Activated CD8-positive, alpha-beta T cell treated with anti-CD3 and anti-CD28 coated beads for 36 hours (primary cell): ENCODE measurements at regions not wholly inside any gene's neighbourhood (a gene's known extent, or its start where the extent isn't known, plus 50 kb on each side); places are given as distances from the start of the nearest gene placed in this dataset.
"Not testable (repeated sequence)": the region's sequence is repeated elsewhere in the genome, so short reads cannot be mapped to it uniquely, and the experiment has no call there.

ENCODE experiments used
- ATAC-seq: fragments of 200-7000 bp; cut with Tn5 transposase; one replicate; pipeline ENCODE4 v1.10.0; 2021; ENCODE audit warnings: mild to moderate bottlenecking, moderate library complexity
- CTCF ChIA-PET: fragments of 350-600 bp; sonication (Branson Sonifier 250); formaldehyde crosslinking; loops from one replicate; lab custom pipeline; 2021; ENCODE audit warnings: antibody characterized with exemption; lab: Charles Lee
- POLR2A ChIA-PET: fragments of 350-600 bp; sonication (Branson Sonifier 250); formaldehyde crosslinking; loops from one replicate; lab custom pipeline; 2021; ENCODE audit warnings: antibody characterized with exemption; lab: Charles Lee
- DNase-seq: peaks from one replicate; pipeline ENCODE4 v3.0.0-alpha.2; 2020
- H3K27ac Mint-ChIP-seq: one replicate; pipeline ENCODE4 v1.8.0; 2021; ENCODE audit warnings: mild to moderate bottlenecking, mixed read lengths
- H3K27me3 Mint-ChIP-seq: one replicate; pipeline ENCODE4 v1.8.0; 2021; ENCODE audit warnings: mixed read lengths
- H3K36me3 Mint-ChIP-seq: one replicate; pipeline ENCODE4 v1.8.0; 2021; ENCODE audit warnings: low read depth, mixed read lengths
- H3K4me1 Mint-ChIP-seq: one replicate; pipeline ENCODE4 v1.8.0; 2021; ENCODE audit warnings: low read depth, mixed read lengths
- H3K4me3 Mint-ChIP-seq: one replicate; pipeline ENCODE4 v1.8.0; 2021; ENCODE audit warnings: mild to moderate bottlenecking, moderate library complexity, mixed read lengths
- H3K9me3 Mint-ChIP-seq: one replicate; pipeline ENCODE4 v1.8.0; 2021; ENCODE audit warnings: mixed read lengths
- CTCF ChIP-seq: fragments of 200-600 bp; IDR thresholded peaks from one replicate; pipeline ENCODE4 v1.8.0; 2022; ENCODE audit warnings: antibody characterized with exemption, mild to moderate bottlenecking
- intact Hi-C: fragments of 100-400 bp; cut with micrococcal nuclease; formaldehyde crosslinking; loops from one replicate; pipeline ENCODE4 v1.10.0; 2022

GRCh38 chr7:84913731-84914130 lies 273.1 kb downstream of the SEMA3D start:
- intact Hi-C loops, result no loop called here
- no peak for ATAC-seq
- H3K27ac Mint-ChIP-seq, result no peak overlapping the region
- no peak overlapping the region for H3K4me3 Mint-ChIP-seq
- H3K4me1 Mint-ChIP-seq, result no peaks in the 10 kb centered on the region
- no peak for DNase-seq
- no peaks in the 10 kb centered on the region for H3K27me3 Mint-ChIP-seq
- CTCF ChIA-PET, result interaction anchor here (1.4 kb wide), 1 partner anchor 8 kb away, joined by 3 read pairs; no protein-coding TSS in a partner anchor
- H3K36me3 Mint-ChIP-seq, result no peaks in the 10 kb centered on the region
- POLR2A ChIA-PET, result no interaction called here
- no peaks in the 10 kb centered on the region for H3K9me3 Mint-ChIP-seq
- no peak for TF ChIP-seq CTCF

- no peak for ATAC-seq
- intact Hi-C loops, result no loop called here
- no peaks in the 10 kb centered on the region for H3K9me3 Mint-ChIP-seq
- TF ChIP-seq CTCF, result no peak
- no peaks in the 10 kb centered on the region for H3K27me3 Mint-ChIP-seq
- no peak for DNase-seq
- H3K36me3 Mint-ChIP-seq, result no peaks in the 10 kb centered on the region
- no peaks in the 10 kb centered on the region for H3K4me1 Mint-ChIP-seq
- H3K27ac Mint-ChIP-seq, result no peak overlapping the region
- ChIA-PET POLR2A (no interaction called here), CTCF (no interaction called here)
- no peak overlapping the region for H3K4me3 Mint-ChIP-seq
These were observed 273.7 kb downstream of the SEMA3D start for GRCh38 chr7:84912993-84913635.

DNA sequence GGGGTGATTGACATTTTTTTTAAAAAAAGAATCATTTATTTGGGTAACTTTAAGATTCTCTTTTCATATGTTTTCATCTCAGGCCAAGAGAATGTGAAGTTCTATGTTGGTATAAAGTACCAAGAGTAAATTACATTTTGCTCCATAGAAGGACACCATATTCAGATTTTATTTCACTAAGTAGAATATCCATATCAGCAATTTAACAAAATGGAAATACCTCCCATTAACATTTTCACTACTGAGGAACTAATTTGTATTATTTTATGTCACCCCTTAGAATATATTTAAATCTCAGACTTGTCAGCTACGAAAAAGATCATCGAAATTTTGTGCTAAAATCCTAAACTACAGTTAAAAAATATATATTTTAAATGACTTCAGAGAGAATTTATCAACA lies 274.3 kb downstream of the SEMA3D start:
- H3K4me3 Mint-ChIP-seq, result no peak overlapping the region
- no peaks in the 10 kb centered on the region for H3K36me3 Mint-ChIP-seq
- no peaks in the 10 kb centered on the region for H3K27me3 Mint-ChIP-seq
- no peaks in the 10 kb centered on the region for H3K4me1 Mint-ChIP-seq
- CTCF ChIA-PET, result no interaction called here
- H3K27ac Mint-ChIP-seq, result no peak overlapping the region
- no peak for ATAC-seq
- DNase-seq, result no peak
- H3K9me3 Mint-ChIP-seq, result no peaks in the 10 kb centered on the region
- intact Hi-C loops, result no loop called here
- no peak for TF ChIP-seq CTCF
- POLR2A ChIA-PET, result no interaction called here

DNA sequence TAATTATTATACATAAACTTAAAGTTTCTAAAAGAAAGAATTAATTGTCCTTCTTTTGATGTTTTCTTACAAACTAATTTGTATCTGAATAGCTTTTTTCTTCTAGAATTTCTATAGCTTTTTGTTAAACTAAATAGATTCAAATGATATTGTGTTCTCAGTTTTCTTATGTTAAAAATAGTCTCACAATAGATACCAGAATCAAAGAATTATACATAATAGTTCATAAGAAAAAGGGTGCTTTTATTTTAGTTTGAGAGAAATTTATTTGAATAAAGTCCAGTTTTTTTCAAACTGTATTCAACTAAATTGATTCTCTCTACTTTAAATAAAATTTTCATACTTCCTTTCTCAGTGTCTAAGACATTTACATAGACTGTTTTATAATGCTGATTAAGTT lies 274.8 kb downstream of the SEMA3D start:
- H3K27me3 Mint-ChIP-seq, result no peaks in the 10 kb centered on the region
- no peaks in the 10 kb centered on the region for H3K36me3 Mint-ChIP-seq
- no peak overlapping the region for H3K4me3 Mint-ChIP-seq
- POLR2A ChIA-PET, result no interaction called here
- H3K9me3 Mint-ChIP-seq, result no peaks in the 10 kb centered on the region
- intact Hi-C loops, result no loop called here
- H3K27ac Mint-ChIP-seq, result no peak overlapping the region
- no peak for TF ChIP-seq CTCF
- DNase-seq, result no peak
- H3K4me1 Mint-ChIP-seq, result no peaks in the 10 kb centered on the region
- ATAC-seq, result no peak
- CTCF ChIA-PET, result no interaction called here

DNA sequence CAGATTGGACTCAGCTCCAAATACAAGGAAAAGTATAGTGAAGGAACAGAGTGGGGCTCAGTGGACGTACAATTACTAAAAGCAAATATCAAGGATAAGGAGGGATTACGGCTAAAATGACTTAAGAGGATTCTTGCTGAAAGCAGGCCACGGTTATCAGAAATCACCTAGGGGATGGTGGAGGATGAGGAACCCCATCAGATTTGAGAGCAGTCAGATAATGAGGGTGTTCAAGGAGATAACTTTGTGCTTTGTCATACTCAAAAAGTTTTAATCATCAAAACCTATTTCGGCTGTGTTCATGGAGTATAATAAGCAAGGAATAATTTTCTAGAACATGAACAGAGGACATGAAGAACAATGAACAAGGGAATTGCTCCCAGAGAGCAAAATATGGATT lies 275.8 kb downstream of the SEMA3D start:
- CTCF ChIA-PET, result no interaction called here

DNA sequence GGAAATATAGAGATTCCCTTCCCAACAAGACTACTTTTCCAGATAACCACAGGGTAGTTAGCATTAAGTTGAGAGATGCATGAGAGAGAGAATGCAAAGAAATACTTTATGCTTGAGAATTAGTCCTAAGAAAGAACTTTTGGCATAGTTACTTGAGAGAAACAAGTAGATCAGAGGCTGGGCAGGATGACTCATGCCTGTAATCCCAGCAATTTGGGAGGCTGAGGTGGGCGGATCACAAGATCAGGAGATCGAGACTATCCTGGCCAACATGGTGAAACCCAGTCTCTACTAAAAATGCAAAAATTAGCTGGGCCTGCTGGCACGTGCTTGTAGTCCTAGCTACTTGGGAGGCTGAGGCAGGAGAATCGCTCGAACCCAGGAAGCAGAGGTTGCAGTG lies 276.5 kb downstream of the SEMA3D start:
- CTCF ChIA-PET, POLR2A ChIA-PET: not testable (repeated sequence)

More for the DNA sequence above, 275.8 kb downstream of the SEMA3D start:
- no peaks in the 10 kb centered on the region for H3K27me3 Mint-ChIP-seq
- ATAC-seq, result no peak
- intact Hi-C loops, result no loop called here
- H3K9me3 Mint-ChIP-seq, result no peaks in the 10 kb centered on the region
- POLR2A ChIA-PET, result no interaction called here
- TF ChIP-seq CTCF, result no peak
- no peak for DNase-seq
- no peaks in the 10 kb centered on the region for H3K4me1 Mint-ChIP-seq
- H3K36me3 Mint-ChIP-seq, result no peaks in the 10 kb centered on the region
- H3K27ac Mint-ChIP-seq, result no peak overlapping the region
- no peak overlapping the region for H3K4me3 Mint-ChIP-seq

More for the DNA sequence above, 276.5 kb downstream of the SEMA3D start:
- H3K4me1 Mint-ChIP-seq, H3K27me3 Mint-ChIP-seq, ATAC-seq, intact Hi-C loops, H3K4me3 Mint-ChIP-seq, DNase-seq, H3K27ac Mint-ChIP-seq, H3K36me3 Mint-ChIP-seq, H3K9me3 Mint-ChIP-seq: not testable (repeated sequence)
